GM19023 (cell line): ENCODE measurements at regions not wholly inside any gene's neighbourhood (a gene's known extent, or its start where the extent isn't known, plus 50 kb on each side); places are given as distances from the start of the nearest gene placed in this dataset.

Experiments
- ATAC-seq: cut with Tn5 transposase; IDR thresholded peaks from one replicate; pipeline ENCODE4 v1.9.1; 2021; ENCODE audit warnings: mild to moderate bottlenecking, moderate library complexity; ENCODE audit not compliant: unreplicated experiment

DNA sequence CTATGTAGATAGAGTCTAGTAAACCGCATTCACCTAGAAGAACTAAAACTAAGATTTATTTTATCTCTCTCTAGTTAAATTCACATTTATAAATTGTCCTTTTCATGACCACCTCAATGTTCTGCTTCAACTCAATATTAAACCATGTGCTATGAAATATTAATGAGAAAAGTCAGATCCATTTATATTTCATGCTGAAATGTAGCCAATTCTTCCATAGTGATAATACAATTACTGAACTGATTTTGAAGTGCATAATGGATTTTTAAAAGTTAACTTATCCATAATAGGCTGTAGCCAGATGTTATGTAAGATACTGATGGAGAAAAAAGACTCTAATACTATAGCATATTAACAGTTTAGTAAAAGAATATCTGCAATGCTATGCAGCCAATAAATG, 479.7 kb upstream of the PCDH15 start:
- ATAC-seq: no peak

DNA sequence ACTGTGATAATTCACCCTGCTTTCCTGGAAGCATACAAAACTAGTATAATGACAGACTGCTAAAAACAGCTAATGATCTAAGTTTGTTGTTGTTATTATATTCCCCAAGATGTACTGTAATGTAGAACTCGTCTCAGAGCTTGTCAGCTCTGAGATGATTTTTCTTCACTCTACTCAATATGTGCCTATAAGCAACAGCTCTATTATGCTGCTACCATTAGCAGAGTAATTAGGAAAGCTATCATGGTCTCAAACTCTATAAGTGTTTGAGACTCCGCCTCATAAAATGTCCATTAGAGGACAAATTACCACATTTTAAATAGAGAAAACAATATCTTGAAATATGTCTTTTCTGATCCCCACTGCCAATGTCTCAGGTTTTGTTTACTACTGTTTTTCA, 476.5 kb upstream of the PCDH15 start:
- no peak for ATAC-seq

DNA sequence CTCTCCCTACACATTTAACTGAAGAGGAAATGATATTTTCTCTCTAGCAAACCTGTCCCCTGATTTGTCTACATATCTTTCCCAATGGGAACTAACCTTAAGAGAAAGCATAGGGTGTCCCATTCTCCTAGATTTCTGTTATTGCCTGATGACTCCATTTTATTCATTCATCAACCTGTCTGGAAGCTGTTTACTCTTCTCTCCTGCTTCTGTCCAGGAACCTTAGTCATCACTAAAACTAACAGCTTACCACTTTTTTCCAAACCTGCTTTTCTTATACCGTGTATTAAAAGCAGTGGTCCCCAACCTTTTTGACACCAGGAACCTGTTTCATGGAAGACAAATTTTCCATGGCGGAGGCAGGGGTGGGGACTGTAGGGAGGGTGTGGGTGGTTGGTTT, 473.3 kb upstream of the PCDH15 start:
- ATAC-seq: no peak

DNA sequence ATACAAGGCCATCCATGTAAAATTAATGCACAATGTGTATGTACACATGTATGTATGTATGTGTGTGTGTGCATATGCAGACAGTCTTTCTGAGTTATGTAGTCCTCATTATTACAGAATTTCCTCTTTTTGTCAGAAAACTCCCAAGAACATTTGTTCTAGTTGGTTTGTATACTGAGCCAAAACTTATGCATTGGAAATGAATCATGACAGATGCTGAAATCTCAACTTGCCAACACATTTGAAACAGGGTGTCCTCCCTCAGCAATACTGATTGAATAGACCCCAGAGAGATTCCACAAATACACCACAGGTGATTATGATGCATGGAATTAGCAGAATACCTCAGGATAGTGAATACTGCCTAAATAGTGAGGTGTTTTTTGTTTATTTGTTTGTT, 472.9 kb upstream of the PCDH15 start:
- ATAC-seq: no peak

DNA sequence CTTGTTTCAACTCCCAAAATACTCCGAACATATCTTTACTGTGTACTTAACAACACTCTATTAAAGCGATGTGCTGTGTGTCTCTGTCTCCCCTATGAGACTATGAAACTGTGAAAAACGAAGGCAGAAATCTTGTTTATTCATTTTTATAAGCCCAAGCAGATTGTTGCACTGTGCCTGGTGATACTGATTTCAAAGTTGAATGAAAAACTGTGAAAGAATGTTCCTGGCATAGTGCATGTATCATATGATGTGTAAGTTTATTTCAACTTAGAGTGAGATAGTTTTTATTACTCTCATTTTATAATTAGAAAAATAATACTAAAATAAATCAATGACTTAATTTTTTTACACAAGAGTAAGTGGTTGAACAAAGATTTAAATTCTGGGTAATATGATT, 471.9 kb upstream of the PCDH15 start:
- no peak for ATAC-seq

DNA sequence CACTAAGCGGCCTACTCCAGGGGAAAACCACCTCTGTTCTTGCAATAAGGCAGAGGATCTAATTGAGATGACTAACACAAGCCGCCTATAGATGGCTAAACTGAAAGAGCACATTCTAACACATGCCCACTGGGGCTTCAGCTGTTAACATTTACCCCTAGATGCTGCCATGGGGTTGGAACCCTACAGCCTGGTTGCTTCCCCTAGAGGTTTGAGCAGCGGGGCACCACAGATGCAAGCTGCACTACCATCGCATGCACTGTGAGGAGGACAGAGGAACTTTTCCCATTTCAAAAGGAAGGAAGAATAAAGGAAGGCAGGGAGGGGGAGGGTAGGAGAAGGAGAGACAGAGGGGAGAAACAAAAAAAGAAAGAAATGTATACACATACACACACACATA, 465.8 kb upstream of the PCDH15 start:
- no peak for ATAC-seq

DNA sequence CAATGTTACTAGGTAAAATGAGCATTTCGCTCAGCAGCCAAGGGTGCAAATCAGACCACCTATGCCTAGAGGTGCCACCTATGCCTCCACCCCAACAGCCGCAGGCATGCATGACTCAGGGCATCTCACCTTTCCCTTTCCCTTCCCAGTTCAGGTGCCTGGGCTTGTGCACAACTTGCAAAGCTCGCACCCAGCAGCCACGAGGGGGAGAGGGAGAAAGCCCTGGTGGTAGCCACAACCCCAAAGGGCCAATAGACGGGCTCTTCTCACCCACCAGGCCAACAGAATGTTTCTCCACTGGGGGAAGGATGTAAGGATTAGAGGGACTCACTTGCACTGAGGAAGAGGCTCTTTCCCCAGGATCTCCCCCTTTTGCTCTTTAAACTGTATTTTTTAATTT, 462.3 kb upstream of the PCDH15 start:
- no peak for ATAC-seq

DNA sequence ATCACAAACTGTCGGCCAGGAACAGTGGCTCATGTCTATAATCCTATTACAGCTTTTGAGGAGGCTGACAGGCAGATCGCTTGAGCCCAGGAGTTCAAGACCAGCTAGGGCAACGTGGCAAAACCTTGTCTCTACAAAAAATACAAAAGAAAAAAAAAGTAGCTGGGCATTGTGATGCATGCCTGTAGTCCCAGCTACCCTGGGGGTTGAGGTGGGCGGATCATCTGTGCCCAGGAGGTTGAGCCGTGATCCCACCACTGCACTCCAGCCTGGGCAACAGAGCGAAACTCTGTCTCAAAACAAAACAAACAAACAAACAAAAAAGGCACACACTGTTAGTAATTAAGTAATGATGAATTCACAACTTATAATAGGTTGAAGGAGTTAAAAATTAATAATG, 441.5 kb upstream of the PCDH15 start:
- no peak for ATAC-seq

DNA sequence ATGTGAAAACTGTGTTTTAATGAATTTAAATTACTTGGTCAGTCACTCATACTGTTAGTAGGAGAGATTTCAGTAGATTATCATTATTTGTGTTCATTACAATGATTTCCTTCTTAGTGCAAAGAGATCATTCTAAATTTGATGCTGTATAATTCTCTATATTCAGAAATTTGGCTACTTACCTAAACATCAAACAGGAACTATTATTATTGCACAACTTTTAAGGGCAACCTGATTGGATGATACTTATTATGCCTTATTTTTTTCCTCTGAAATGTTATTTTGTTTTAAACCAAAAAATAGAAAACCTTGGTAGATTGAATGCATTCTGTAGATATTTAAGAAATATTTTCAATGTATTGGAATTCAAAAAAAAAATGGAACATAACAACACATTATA, 436.4 kb upstream of the PCDH15 start:
- ATAC-seq: no peak

DNA sequence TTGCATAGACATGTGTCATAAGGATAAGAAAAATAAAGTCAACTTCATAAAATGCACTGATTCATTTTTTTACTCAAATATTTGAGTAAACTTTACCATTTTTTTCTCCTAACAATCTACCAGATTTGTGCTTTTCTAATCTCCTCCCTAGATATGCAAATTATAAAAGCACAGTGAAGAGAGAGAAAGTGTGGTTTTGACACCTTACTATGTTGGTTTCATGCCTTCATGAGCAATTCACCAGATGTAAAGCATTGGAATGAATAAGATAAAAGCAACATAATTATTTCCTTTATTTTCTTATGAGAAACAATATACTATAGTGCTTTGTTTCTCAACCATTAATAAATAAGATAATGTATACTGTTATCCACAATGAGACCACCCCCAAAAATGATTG, 432.5 kb upstream of the PCDH15 start:
- ATAC-seq: peak; percentile 67

DNA sequence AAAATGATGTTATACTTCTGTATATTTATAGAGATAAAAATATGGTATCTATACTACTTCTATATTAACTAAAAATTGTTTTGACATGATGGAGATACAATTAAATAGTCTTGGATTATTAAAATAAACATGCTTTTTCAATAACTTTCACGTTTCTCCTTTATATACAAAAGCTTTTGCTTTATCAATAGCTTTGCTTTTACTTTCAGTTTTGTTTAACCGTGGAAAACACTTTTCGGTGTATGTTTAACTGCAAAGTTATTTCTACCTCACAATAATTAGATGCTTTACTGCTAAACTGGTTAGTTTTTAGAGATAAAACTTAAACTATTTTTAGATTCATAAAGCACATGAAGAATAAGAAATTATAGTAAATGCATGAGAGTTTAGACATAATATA, 432.1 kb upstream of the PCDH15 start:
- no peak for ATAC-seq

DNA sequence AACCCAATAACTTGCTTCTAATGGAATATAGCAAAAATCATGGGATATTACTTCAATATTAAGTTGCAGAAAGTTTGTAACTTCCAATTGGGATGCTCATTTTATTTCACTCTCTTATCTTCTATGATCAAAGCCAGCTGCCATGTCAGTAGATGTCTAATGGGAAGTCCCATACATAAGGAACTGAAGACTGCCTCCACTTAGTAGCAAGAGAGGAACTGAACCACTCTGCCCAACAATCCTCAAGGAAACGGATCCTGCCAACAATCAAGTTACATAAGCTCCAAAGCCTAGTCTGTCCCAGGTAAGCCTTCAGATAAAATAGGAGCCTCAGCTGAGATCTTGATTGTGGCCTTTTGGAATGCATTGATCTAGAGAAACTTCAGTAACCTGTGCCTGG, 431.5 kb upstream of the PCDH15 start:
- ATAC-seq: no peak

DNA sequence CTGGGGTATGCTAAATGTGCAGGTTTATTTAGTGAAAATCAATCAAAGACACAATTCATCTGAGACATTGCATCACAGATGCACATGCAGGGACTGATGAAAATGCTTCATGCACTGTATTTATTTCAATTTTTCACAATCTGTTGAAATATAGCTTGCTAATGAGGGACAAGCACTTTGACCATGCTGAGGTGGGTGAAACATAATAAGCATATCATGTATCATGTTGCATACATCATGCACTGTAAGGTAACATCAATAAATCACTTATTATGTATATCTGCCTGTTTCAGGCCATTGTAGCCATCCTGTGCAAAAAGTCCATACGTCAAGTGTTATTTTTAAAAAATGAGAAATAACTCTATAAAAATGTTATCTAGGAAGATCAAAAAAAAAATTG, 426.9 kb upstream of the PCDH15 start:
- no peak for ATAC-seq

DNA sequence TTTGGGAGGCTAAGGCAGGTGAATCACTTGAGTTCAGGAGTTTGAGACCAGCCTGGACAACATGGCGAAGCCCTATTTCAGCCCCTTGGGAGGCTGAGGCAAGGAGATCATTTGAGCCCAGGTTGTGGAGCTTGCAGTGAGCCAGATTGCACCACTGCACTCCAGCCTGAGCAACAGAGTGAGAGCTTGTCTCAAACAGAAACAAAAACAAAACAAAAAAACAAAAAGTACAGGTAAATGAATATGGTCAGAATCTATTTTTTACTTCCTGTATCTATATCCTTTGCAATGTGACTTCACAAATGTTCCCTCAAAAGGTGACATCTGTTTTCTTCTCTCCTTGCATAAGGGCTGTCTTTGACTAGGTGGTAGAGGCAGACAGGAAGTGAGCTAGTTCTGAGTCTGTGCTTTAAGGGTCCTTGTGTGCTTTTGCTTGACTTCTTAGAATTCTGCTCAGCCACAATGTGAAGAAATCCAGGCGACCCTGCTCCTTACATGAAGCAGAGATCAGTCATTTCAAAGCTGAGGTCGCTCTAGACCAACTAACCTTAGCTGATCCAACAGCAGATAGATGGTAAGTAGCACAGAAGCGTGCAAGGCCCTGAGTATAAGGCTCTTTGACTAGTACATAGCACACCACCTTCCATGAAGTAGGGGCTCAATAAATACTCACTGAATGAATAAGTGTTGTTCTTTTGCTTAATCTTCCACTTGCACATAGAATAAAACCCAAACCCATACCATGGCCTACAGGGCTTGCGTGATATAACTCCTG, 423.2 kb upstream of the PCDH15 start:
- ATAC-seq: no peak

DNA sequence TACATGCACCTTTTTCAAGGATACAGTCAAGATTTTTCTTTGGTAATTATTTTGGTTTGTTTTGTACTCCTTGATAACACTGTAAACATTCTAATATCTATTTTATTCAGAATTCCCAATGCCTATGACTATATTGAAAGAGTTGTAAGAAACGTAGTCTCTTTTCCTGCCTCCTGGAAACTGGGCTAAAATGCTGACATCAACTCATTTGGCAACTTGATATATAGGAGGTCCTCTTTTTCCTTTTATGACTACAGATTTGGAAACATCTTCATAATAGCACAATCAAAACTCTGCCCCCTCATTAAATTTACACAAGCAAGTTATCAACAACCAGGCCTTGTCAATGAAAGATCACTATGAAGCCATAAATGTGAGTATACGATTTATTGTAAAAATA, 422.3 kb upstream of the PCDH15 start:
- no peak for ATAC-seq

DNA sequence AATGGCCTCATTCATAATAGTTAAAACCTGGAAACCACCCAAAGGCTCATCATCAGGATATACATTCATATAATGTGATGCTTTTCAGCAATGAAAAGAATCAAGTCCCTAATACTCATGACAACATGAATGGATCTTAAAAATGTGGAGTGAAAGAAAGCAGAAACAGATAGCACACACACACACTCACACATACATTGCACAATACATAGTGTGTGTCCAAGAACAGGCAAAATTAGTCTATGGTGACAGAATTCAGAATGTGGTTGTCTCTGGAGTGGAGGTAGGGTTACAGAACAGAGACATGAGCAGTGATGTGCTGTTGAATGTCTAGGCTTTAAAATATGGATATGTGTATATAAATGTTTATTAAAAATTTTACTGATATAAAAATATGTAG, 419.9 kb upstream of the PCDH15 start:
- ATAC-seq: no peak

DNA sequence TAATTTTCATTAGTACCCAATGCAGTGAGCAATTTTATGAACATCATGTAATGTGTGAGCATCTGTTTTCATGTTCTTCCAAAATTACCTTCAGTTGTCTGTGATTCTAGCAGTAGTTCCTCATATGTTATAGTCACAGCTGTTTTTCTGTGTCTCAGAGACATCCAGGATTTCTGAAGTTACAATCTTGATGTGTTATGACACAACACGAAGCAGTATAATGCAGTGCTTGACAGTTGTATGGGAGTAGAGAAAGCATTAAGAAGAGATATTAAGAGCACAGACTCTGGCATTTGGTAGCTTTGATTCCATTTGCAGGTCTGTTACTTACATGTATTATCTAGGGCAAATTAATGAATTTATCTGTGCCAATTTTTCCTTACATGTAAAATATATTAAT, 414.7 kb upstream of the PCDH15 start:
- no peak for ATAC-seq

DNA sequence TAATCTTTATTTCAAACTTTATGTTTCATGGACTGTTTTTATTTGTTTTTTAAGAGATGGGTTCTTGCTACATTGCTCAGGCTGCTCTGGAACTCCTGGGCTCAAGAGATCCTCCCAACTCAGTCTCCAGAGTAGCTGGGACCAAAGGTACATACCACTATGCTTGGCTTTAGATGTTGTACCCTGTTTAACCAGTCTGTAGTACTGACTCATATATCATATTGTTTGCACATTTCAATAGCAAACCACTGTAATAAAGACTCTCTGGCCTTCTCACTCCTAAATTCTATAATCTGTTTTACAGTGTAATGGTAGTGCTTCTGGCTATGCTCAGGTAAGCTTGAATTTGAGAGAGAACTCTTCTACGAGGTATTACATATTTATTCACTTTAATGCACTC, 413.6 kb upstream of the PCDH15 start:
- no peak for ATAC-seq

DNA sequence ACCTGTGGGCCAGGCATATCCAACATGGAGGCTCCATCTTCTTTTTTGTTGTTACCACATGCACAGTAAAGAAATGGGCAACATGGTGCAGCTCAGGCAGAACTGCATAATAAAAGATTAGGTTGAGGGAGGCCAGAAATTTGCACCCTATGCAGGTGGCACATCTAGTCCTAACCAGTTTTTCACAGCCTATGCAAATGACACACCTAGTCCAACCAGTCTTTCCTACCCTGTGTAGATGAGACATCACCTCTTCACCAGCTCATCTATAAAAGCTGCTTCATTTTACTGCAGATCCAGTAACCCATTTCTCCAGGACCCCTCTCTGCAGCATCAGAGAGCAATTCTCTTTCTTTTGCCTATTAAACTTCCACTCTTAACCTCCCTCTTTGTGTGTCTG, 411.0 kb upstream of the PCDH15 start:
- no peak for ATAC-seq

DNA sequence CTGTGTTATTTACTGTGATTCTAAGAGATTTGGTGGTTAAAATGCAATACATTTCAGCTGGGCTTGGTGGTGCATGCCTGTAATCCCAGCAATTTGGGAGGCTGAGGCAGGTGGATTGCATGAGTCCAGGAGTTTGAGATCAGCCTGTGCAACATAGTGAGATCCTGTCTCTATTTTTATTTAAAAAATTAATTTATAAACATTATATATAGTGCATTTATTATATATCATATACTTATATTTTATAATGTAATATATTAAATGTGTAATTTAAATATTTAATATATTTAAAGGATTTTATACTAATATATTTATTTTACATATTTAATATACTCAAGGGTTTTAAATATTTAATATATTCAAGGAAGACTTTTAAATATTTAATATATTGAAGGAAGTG, 402.8 kb upstream of the PCDH15 start:
- ATAC-seq: no peak

DNA sequence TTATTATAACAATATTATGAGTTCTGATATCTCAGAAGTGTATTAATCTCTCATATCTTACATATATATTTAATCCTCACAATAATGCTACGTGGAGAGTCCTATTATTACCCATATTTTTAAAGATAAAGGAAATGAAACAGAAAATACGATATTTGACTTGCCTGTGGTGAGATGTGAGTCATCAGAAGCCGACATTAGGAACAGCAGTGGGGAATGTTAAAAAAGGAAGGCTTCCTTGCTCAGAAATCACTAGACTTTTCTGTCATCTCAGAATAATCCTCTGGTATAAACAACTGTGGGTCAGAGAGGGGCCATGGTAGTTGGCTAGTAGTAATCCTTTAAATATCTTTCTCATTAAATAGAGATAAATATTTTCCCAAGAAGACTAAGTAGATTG, 402.3 kb upstream of the PCDH15 start:
- ATAC-seq: no peak

DNA sequence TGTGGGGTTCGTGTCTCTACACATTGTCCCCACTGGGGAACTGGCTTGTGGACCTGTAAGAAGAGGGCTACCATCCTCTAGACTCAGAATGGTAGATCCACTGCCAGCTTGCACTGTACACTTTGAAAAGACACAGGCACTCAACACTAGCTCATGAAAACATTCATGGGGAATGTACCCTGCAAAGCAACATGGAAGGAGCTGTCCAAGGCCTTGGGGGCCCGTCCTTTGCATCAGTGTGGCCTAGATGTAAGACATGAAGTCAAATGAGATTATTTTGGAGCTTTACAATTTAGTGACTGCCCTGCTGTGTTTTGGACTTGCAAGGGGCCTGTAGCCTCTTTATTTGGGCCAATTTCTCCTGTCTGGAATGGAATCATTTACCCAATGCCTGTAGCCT, 399.0 kb upstream of the PCDH15 start:
- no peak for ATAC-seq

DNA sequence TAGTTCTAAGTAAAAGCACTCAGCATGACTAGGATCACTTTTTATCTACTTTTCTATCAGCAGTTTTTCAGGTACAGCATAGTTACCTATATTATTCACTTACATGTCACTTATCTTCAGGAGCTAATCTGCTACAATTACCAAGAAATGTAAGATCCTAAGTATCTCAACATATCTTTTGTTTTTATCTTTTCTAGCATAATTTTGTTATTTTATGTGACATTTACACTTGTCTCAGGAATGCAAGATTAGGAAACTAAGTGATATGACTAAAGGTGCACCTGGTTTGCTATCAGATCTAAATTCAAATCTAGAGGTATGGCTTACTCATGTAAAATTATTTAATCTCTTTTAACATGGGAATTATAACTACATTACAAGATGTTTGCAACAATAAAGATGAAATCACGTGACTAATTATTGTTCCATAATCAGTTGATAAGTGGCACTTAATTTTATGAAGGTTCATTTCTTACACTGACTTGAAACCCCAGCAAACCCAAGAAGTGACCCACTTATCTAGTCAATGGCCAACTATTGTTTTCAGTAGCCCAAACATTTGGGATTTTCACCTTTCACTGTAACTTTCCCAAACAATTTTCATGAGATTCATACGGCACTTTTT, 390.3 kb upstream of the PCDH15 start:
- ATAC-seq: no peak
